SK-N-DZ (cell line): ENCODE measurements at regions not wholly inside any gene's neighbourhood (a gene's known extent, or its start where the extent isn't known, plus 50 kb on each side); places are given as distances from the start of the nearest gene placed in this dataset.
A peak's percentile ranks its signal among the peaks of the same experiment; 100 is the strongest.

Source experiments
- DNase-seq: peaks from one replicate; pipeline ENCODE4 v3.0.0-alpha.2; 2015; ENCODE audit warnings: low spot score

GRCh38 chr12:105922670-105923102 lies 216.1 kb downstream of the NUAK1 start:
- DNase-seq, result no peak

DNA sequence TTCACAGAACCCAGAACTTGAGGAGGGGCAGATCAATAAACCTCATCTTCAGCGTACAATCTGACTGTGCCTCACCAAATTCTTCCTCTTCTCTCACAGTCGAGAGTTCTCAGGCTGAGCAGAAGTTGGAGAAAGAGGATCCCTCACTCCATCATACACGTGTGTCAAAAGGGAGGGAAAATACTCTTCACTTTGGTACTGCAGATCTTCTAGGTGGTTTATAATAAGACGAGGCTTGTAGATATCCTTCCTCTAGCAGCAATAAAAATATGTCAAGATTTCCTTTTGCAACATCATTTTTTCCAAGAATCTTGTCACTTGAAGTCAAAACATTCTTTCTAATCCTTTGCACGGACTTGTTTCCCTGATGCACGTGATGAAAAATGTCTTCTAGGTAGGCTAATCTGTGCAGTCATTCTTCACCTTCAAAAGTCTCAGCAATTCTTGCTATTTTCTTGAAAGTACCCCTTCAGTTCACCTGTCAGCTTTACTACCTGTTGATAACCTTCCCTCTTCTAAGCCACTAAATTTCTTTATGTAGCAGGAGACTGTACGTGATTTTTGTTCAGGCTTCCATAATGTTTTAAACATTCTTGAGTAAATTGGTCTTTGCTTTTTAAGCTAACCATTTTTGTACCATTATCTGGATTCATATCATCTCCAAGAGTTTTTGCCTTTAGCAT lies 214.1 kb downstream of the NUAK1 start:
- no peak for DNase-seq

DNA sequence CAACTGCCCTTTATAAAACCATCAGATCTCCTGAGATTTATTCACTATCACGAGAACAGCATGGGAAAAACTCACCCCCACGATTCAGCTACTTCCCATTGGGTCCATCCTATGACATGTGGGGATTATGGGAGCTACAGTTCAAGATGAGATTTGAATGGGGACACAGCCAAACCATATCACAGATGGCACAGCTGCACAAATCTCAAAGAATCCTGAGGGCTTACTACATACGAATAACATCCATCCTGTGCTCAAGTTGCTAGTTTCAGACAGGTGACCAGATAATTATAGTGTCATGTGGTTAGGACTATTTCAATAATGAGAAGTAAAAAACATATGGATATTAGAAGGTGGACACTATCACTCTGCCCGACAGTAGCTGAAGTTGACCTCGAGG lies 211.2 kb downstream of the NUAK1 start:
- DNase-seq, result no peak

DNA sequence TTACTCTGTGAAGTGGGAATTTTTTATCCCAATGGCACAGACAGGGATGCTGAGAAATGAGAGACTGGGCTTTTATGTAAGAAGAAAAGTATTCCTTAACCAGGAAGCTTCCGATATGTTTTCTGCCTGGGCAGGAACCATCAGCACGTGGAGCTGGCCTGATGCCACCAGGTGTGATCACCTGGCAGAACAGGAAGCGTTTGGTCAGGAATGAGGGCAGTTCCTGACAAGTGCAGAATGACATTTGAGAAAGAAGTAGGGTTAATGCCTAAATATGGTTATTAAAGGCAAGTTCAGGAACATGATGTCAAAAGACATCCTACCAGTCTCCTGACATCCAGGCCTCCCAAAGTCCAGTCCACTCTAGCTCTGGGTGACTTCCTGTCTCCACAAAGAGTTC lies 210.3 kb downstream of the NUAK1 start:
- no peak for DNase-seq

GRCh38 chr12:105929192-105929591 lies 209.6 kb downstream of the NUAK1 start:
- DNase-seq, result no peak

- DNase-seq, result no peak
Measured at GRCh38 chr12:105930557-105931503, 207.9 kb downstream of the NUAK1 start.

DNA sequence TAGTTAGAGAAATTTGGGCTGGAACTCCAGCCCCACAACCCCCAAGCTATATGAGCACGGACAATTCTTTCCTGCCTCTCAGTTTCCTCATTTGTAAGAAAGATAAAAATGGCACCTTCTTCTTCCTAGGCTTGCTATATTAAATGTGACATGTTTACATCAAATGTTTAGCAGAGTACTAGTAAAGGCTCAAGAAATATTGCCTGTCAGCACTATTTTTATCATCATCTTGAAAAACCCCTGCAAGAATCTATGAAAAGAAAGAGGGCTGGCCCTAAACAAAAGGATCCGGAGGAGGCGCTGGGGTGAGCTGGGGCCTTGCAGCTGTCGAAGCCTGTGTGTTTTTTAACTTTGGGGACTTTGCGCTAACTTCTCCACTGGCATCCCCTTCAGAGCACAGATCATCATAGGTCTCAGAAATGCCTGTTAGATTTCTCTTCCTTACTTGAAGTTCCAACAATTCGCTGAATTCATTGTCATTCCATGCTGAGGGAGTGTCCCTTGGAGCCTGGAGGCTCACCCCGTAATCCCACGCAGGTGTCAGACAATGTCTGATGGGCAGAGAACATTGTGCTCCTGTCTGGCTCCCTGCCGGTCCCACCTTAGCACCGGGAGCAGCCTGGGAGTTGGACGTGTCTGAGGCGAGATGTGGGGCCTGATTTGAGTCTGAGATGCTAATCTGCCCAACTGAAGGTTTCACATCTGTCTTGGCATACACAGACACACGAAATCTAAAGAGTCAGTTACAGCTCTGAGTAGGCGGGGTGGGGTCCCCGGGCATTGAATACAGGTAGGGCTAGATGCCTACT lies 206.8 kb downstream of the NUAK1 start:
- DNase-seq, result peak; percentile 17

DNA sequence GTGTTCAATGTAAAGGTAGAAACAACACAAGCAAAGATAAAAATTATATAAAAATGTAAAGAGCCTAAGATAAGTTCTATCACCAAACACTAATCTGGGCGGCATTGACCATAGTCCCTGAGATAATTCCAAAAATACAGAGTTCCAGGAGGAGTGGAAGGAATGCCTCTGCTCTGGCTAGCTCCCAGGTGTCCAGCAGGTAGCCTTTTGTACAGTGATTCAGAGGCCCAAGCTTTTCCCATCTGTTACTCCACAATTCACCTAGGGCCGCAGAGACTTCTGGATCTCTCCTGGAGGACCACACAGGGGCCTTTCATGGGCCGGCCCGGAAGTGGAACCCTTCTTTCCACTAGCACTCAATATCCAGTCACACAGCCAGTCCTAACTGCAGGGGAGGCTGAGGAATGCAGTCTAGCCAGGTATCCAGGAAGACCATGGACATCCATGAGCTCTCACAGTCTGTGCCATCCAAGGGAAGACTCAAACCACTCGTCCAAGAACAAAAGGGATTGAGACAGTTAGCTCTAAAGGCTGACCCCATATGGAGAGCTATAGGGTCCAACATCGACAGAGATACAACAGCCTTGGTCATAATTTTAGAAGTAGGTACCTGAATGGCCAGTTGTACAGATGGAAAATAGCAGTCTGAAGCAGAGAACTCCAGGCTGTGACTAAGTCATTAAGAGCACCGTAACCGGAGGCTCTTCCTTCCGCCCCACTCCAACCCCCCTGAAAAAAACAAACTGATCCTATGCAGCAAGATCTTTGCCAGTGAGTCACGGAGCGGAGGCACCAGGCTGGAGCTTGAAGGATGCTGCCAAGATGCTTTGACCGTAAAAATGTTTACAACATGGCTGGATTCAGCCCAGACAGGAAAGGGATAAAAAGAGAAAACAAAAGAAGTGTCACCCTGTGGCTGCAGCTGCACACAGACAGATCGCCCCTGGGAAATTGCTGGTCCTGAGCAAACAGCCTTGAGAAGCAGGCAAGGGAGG lies 204.8 kb downstream of the NUAK1 start:
- no peak for DNase-seq

GRCh38 chr12:105935106-105935505 lies 203.6 kb downstream of the NUAK1 start:
- no peak for DNase-seq

DNA sequence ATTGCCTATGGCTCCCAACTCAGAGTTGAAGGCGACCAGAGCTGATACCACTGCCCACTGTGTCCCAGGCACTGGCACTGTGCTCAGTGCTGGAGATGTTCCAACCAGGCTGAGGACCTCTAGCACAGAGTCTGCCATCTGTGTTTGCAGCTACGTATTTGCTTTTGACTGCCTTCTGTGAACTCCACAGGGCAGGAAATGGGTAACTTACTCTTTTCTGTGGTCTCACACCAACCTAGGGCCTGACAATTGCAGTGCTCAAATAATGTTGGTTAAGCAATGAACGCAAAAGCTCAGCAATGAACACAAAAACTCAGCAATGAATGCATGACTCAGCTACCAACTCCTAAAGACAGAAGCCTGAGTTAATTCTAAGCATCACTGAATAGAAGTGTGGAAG lies 202.8 kb downstream of the NUAK1 start:
- no peak for DNase-seq

DNA sequence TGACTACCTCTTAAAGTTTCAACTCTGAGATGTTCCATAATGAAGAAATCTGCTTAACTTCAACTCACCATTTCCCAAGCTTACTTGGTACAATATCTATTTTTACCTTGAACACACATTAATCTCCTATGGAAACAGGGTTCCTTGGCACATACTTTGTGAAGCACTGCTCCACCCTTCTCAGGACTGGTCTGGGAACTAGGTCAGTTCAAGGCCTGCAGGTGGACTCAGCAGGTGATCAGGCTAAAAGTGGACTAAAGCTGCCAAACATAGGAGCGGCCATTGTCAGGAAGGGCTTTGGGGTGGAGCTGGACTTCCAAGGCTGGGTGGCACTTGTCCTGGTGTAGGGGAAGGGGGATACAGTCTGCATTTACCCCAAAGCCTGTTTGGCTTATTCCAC lies 202.3 kb downstream of the NUAK1 start:
- no peak for DNase-seq

DNA sequence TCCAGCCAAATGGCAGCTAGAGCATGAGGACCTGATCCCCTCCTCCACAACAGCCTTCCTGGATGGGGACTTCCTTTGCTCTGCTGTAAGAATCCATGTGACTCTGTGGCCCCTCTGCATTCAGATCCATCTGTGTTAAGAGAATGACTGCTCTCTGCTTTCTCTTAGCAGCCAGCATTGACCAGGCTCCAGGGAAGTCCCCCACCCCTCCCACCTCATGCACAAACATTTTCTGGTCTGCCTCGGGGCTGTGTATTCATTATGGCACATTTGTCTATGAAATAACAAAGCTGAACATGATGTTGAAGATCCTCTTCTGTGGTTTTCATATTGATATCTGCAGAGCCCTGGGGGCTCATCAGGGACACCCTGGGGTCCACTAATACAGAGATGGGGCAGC lies 201.7 kb downstream of the NUAK1 start:
- no peak for DNase-seq

GRCh38 chr12:105939181-105939721 lies 199.5 kb downstream of the NUAK1 start:
- DNase-seq, result no peak

GRCh38 chr12:105942281-105942680 lies 196.5 kb downstream of the NUAK1 start:
- DNase-seq, result no peak

- no peak for DNase-seq
Measured at GRCh38 chr12:105943525-105943924, 195.2 kb downstream of the NUAK1 start.

- no peak for DNase-seq
Measured at GRCh38 chr12:105944628-105945027, 194.1 kb downstream of the NUAK1 start.

GRCh38 chr12:105945880-105946279 lies 192.9 kb downstream of the NUAK1 start:
- DNase-seq, result no peak

- no peak for DNase-seq
Measured at GRCh38 chr12:105946493-105946901, 192.3 kb downstream of the NUAK1 start.

- no peak for DNase-seq
Measured at GRCh38 chr12:105947906-105948305, 190.8 kb downstream of the NUAK1 start.

GRCh38 chr12:105948331-105948730 lies 190.4 kb downstream of the NUAK1 start:
- DNase-seq, result no peak
